HepG2 (cell line): ENCODE measurements at regions not wholly inside any gene's neighbourhood (a gene's known extent, or its start where the extent isn't known, plus 50 kb on each side); places are given as distances from the start of the nearest gene placed in this dataset.

Experiments
- ATAC-seq: fragments of 200-7000 bp; cut with Tn5 transposase; 3 replicates; pipeline ENCODE4 v1.9.1; 2020; ENCODE audit warnings: mild to moderate bottlenecking, moderate library complexity
- BruUV-seq: library from RNA; stranded (reverse); fragments of 400-500 nt; replicated peaks from 2 replicates; lab custom pipeline; 2021; lab: Mats Ljungman, UMichigan
- CTCF ChIA-PET: fragments of 300-600 bp; formaldehyde crosslinking; extraction: SDS; loops from one replicate; lab custom pipeline; 2021; ENCODE audit warnings: low total read pairs, inconsistent platforms, low intra/inter-chr PET ratio; lab: Yijun Ruan, JAX
- POLR2A ChIA-PET: fragments of 350-600 bp; sonication (Branson Sonifier 250); formaldehyde crosslinking; loops from one replicate; lab custom pipeline; 2020; ENCODE audit warnings: antibody characterized with exemption, inconsistent platforms; lab: Yijun Ruan, JAX
- DNase-seq: peaks from one replicate; pipeline ENCODE4 v3.0.0-alpha.2; 2015; ENCODE audit warnings: low spot score
- FAIRE-seq: peaks from 3 replicates; lab custom pipeline; 2011; peaks lifted over from hg19 to GRCh38; lab: Jason Lieb, UNC
- H2AFZ ChIP-seq: one replicate; pipeline ENCODE4 v1.6.1; 2011; ENCODE audit warnings: low read length, inconsistent platforms
- H3K27ac ChIP-seq: fragments of 300-600 bp; 3 replicates; pipeline ENCODE4 v1.8.0; 2011; ENCODE audit warnings: mixed run types, mild to moderate bottlenecking, mixed read lengths, low read length, inconsistent platforms; ENCODE audit not compliant: insufficient read depth; ENCODE audit errors: extremely low read length
- H3K27me3 ChIP-seq, 2 experiments: fragments of 200-600 bp in 1 of 2; 2 replicates in 1 of 2; 3 replicates in 1 of 2; pipeline versions ENCODE4 v1.6.0 to v1.8.0; 2011; ENCODE audit warnings: low read length in 2 of 2, mild to moderate bottlenecking in 2 of 2, moderate library complexity in 2 of 2, inconsistent platforms in 1 of 2; ENCODE audit not compliant: insufficient read depth in 2 of 2, control insufficient read depth in 1 of 2
- H3K36me3 ChIP-seq, 2 experiments: fragments of 200-600 bp in 1 of 2; replicated peaks in 1 of 2; 2 replicates in 1 of 2; 3 replicates in 1 of 2; pipeline versions ENCODE4 v1.5.1 to v1.8.0; 2011; ENCODE audit warnings: low read length in 2 of 2, inconsistent platforms in 1 of 2; ENCODE audit not compliant: insufficient read depth in 2 of 2, control insufficient read depth in 1 of 2
- H3K4me1 ChIP-seq: 2 replicates; pipeline ENCODE4 v1.5.1; 2012; ENCODE audit warnings: low read length, inconsistent platforms; ENCODE audit not compliant: insufficient read depth
- H3K4me2 ChIP-seq: 2 replicates; pipeline ENCODE4 v1.6.0; 2011; ENCODE audit warnings: low read depth, low read length, inconsistent platforms
- H3K4me3 ChIP-seq, 3 experiments: fragments of 200-600 bp in 1 of 3; sonication (generic), shearing (Covaris generic) in 1 of 3; replicated peaks in 1 of 3; 2 replicates each; pipeline ENCODE4 v1.5.1; 2011 to 2016; ENCODE audit warnings: low read length in 3 of 3, inconsistent platforms in 2 of 3, low read depth in 2 of 3, mild to moderate bottlenecking in 2 of 3, control low read depth in 1 of 3, mixed read lengths in 1 of 3; ENCODE audit not compliant: insufficient read depth in 1 of 3
- H3K79me2 ChIP-seq: one replicate; pipeline ENCODE4 v1.6.1; 2011; ENCODE audit warnings: low read length, inconsistent platforms; ENCODE audit not compliant: insufficient read depth
- H3K9ac ChIP-seq: 2 replicates; pipeline ENCODE4 v1.6.0; 2011; ENCODE audit warnings: mild to moderate bottlenecking, low read depth, low read length, inconsistent platforms; ENCODE audit not compliant: insufficient read depth
- H3K9me3 ChIP-seq: 2 replicates; pipeline ENCODE4 v1.5.1; 2012; ENCODE audit warnings: mild to moderate bottlenecking, low read length
- H4K20me1 ChIP-seq: 2 replicates; pipeline ENCODE4 v1.6.0; 2011; ENCODE audit warnings: inconsistent platforms, mild to moderate bottlenecking, low read length, moderate library complexity; ENCODE audit not compliant: insufficient read depth
- ELF4 ChIP-seq: sonication (generic); formaldehyde crosslinking; IDR thresholded peaks from 2 replicates; pipeline ENCODE4 v1.5.0; 2020; ENCODE audit warnings: missing genetic modification reagents, mild to moderate bottlenecking, moderate library complexity, borderline replicate concordance
- GRHL1 ChIP-seq: sonication (generic); formaldehyde crosslinking; conservative IDR thresholded peaks from 2 replicates; pipeline ENCODE4 v1.8.0; 2022; ENCODE audit warnings: missing genetic modification reagents
- HNF4A ChIP-seq: sonication (generic); formaldehyde crosslinking; IDR thresholded peaks from 2 replicates; pipeline ENCODE4 v1.4.0; 2020; ENCODE audit warnings: missing genetic modification reagents
- SRSF1 ChIP-seq: fragments of 200-400 bp; formaldehyde crosslinking; optimal IDR thresholded peaks from 2 replicates; pipeline ENCODE3; 2017; ENCODE audit warnings: mild to moderate bottlenecking, low read depth, low read length, moderate library complexity
- TFDP1 ChIP-seq: IDR thresholded peaks from 2 replicates; pipeline ENCODE4 v1.6.1; 2016; ENCODE audit warnings: missing compliant biosample characterization, missing genetic modification reagents, borderline replicate concordance
- ZFP82 ChIP-seq: sonication (generic); formaldehyde crosslinking; IDR thresholded peaks from 2 replicates; pipeline ENCODE4 v1.5.1; 2020; ENCODE audit warnings: mild to moderate bottlenecking, missing genetic modification reagents, borderline replicate concordance
- ZNF251 ChIP-seq: sonication (generic); formaldehyde crosslinking; IDR thresholded peaks from 2 replicates; pipeline ENCODE4 v1.9.0; 2021; ENCODE audit warnings: mild to moderate bottlenecking, missing genetic modification reagents
- WGBS: methylation state at CpG from one replicate; pipeline ENCODE4 v1.1.6; 2017; ENCODE audit warnings: low lambda C conversion rate; 5-methylcytosine and 5-hydroxymethylcytosine counted together
- in situ Hi-C: cut with HindIII; loops from 2 replicates; pipeline ENCODE4 v1.10.0; 2017; ENCODE audit warnings: low pct_unique_long_range_greater_than_20kb; ENCODE audit not compliant: extremely low pct_ligation_motif_present
- intact Hi-C: fragments of 100-400 bp; cut with micrococcal nuclease; formaldehyde crosslinking; loops from one replicate; pipeline ENCODE4 v1.10.0; 2022; ENCODE audit not compliant: unreplicated experiment

GRCh38 chr4:31946456-31946855, 1226.3 kb downstream of the PCDH7 start:
- no peak overlapping the region for H2AFZ ChIP-seq
- intact Hi-C loops: no loop called here

More at GRCh38 chr4:31946456-31946855, 1226.3 kb downstream of the PCDH7 start:
- Histone ChIP-seq H3K4me2 (no peak overlapping the region), H3K4me3 (no peak overlapping the region), H3K27me3 (no peaks in the 10 kb centered on the region), H3K4me1 (no peaks in the 10 kb centered on the region), H3K79me2 (no peaks in the 10 kb centered on the region), H3K9me3 (peaks cover 32% of the 10 kb centered on the region), H4K20me1 (no peaks in the 10 kb centered on the region), H3K9ac (no peak overlapping the region), H3K27ac (no peak overlapping the region), H3K36me3 (no peaks in the 10 kb centered on the region)
- WGBS: 0% methylated on average over 1 of the region's 3 CpGs
- POLR2A ChIA-PET: no interaction called here
- in situ Hi-C loops: no loop called here
- ATAC-seq (no peak), FAIRE-seq (no peak), DNase-seq (no peak)
- TF ChIP-seq TFDP1 (CRISPR knock-in tag) (no peak), ELF4 (CRISPR knock-in tag) (no peak), SRSF1 (no peak), HNF4A (CRISPR knock-in tag) (no peak), ZNF251 (CRISPR knock-in tag) (no peak), GRHL1 (CRISPR knock-in tag) (no peak), ZFP82 (CRISPR knock-in tag) (no peak)
- CTCF ChIA-PET: no interaction called here
- BruUV-seq: no TSS peak
